Naive thymus-derived CD4-positive, alpha-beta T cell (primary cell): ENCODE measurements at regions not wholly inside any gene's neighbourhood (a gene's known extent, or its start where the extent isn't known, plus 50 kb on each side); places are given as distances from the start of the nearest gene placed in this dataset.

Experiments
- ATAC-seq: fragments of 150-1000 bp; cut with Tn5 transposase; 2 replicates; pipeline ENCODE4 v1.10.0; 2021; ENCODE audit warnings: mild to moderate bottlenecking, moderate library complexity
- CTCF ChIA-PET: fragments of 350-600 bp; sonication (Branson Sonifier 250); formaldehyde crosslinking; loops from one replicate; lab custom pipeline; 2021; ENCODE audit warnings: antibody characterized with exemption; lab: Charles Lee
- POLR2A ChIA-PET: fragments of 350-600 bp; sonication (Branson Sonifier 250); formaldehyde crosslinking; loops from one replicate; lab custom pipeline; 2021; ENCODE audit warnings: antibody characterized with exemption, inconsistent platforms; lab: Charles Lee
- DNase-seq, 9 donors: peaks; one replicate each; pipeline versions ENCODE4 v3.0.0 to v3.0.0-alpha.2; 2020 to 2022; ENCODE audit warnings: mixed read lengths in 1 of 9
- H3K27ac ChIP-seq: one replicate; pipeline ENCODE4 v1.7.0; 2013; ENCODE audit warnings: mild to moderate bottlenecking, low read depth, low read length, moderate library complexity
- H3K27me3 ChIP-seq, 2 donors: one replicate each; pipeline ENCODE4 v1.7.0; 2013; ENCODE audit warnings: low read length in 2 of 2, mild to moderate bottlenecking in 2 of 2, moderate library complexity in 2 of 2; ENCODE audit not compliant: control insufficient read depth in 2 of 2, insufficient read depth in 2 of 2
- H3K36me3 ChIP-seq, 3 experiments: 1 replicate in 2 of 3; 2 replicates in 1 of 3; pipeline ENCODE4 v1.7.0; 2013; ENCODE audit warnings: low read length in 3 of 3, mild to moderate bottlenecking in 3 of 3, moderate library complexity in 1 of 3; ENCODE audit not compliant: insufficient read depth in 3 of 3, control insufficient read depth in 2 of 3
- H3K4me1 ChIP-seq, 2 donors: one replicate each; pipeline ENCODE4 v1.7.0; 2013; ENCODE audit warnings: low read length in 2 of 2, mild to moderate bottlenecking in 2 of 2, moderate library complexity in 1 of 2; ENCODE audit not compliant: control insufficient read depth in 2 of 2, insufficient read depth in 2 of 2
- H3K4me3 ChIP-seq: 2 replicates; pipeline ENCODE4 v1.7.0; 2013; ENCODE audit warnings: mild to moderate bottlenecking, low read length
- H3K9me3 ChIP-seq, 3 experiments: 1 replicate in 2 of 3; 2 replicates in 1 of 3; pipeline ENCODE4 v1.7.0; 2013; ENCODE audit warnings: low read length in 3 of 3; ENCODE audit not compliant: control insufficient read depth in 2 of 3
- H3K27ac Mint-ChIP-seq, 9 donors: one replicate each; pipeline ENCODE4 v1.8.0; 2020 to 2022; ENCODE audit warnings: mixed read lengths in 9 of 9, mild to moderate bottlenecking in 8 of 9, moderate library complexity in 5 of 9, inconsistent platforms in 2 of 9
- H3K27me3 Mint-ChIP-seq, 5 donors: one replicate each; pipeline ENCODE4 v1.8.0; 2021 to 2022; ENCODE audit warnings: mixed read lengths in 5 of 5, mild to moderate bottlenecking in 1 of 5
- H3K36me3 Mint-ChIP-seq, 5 donors: one replicate each; pipeline ENCODE4 v1.8.0; 2020 to 2022; ENCODE audit warnings: mixed read lengths in 5 of 5, mild to moderate bottlenecking in 3 of 5, inconsistent platforms in 1 of 5
- H3K4me1 Mint-ChIP-seq, 7 donors: one replicate each; pipeline ENCODE4 v1.8.0; 2020 to 2022; ENCODE audit warnings: mixed read lengths in 7 of 7, mild to moderate bottlenecking in 3 of 7, inconsistent platforms in 1 of 7
- H3K4me3 Mint-ChIP-seq, 10 donors: one replicate each; pipeline ENCODE4 v1.8.0; 2020 to 2022; ENCODE audit warnings: mild to moderate bottlenecking in 10 of 10, mixed read lengths in 10 of 10, moderate library complexity in 6 of 10, inconsistent platforms in 2 of 10
- H3K9me3 Mint-ChIP-seq, 11 donors: one replicate each; pipeline ENCODE4 v1.8.0; 2020 to 2022; ENCODE audit warnings: mixed read lengths in 11 of 11, mild to moderate bottlenecking in 4 of 11, inconsistent platforms in 1 of 11, moderate library complexity in 1 of 11
- intact Hi-C, 2 donors: fragments of 100-400 bp; cut with micrococcal nuclease; formaldehyde crosslinking; loops; one replicate each; pipeline ENCODE4 v1.15.1; 2023

GRCh38 chrX:121832446-121832845, 785.0 kb downstream of the GLUD2 start:
- Mint-ChIP-seq H3K4me1 (no peaks in the 10 kb centered on the region), H3K27me3 (no peaks in the 10 kb centered on the region), H3K27ac (no peak overlapping the region), H3K9me3 (peaks cover 0 to 3% (median 0%) of the 10 kb centered on the region in 11 donors), H3K4me3 (no peak overlapping the region), H3K36me3 (no peaks in the 10 kb centered on the region)
- intact Hi-C loops: no loop called here
- Histone ChIP-seq H3K4me1 (no peaks in the 10 kb centered on the region), H3K36me3 (no peaks in the 10 kb centered on the region), H3K27ac (no peak overlapping the region), H3K9me3 (no peaks in the 10 kb centered on the region), H3K27me3 (no peaks in the 10 kb centered on the region), H3K4me3 (no peak overlapping the region)
- ATAC-seq (no peak), DNase-seq (no peak)
- POLR2A ChIA-PET: no interaction called here
- CTCF ChIA-PET: no interaction called here

DNA sequence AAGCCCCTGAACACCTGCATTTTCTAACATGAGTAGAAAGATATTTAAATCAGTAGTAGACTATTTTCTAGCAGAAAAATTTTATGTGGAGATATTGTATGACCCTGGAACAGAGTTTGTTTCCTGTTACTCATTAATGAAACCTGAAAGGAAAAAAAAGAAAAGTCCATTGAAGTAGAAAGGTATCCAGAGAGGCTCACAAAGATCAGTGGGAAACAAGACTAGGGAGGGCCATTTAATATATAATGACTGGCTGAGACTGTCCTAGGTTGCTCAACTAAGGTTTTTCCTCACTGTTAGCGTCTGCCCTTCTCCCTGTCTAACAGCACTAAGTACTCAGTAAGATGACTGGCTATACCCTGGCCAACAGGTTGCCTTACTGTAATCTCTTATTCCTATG, 788.6 kb downstream of the GLUD2 start:
- H3K27me3 Mint-ChIP-seq: no peaks in the 10 kb centered on the region
- Histone ChIP-seq H3K27me3 (no peaks in the 10 kb centered on the region), H3K4me3 (no peak overlapping the region), H3K36me3 (no peaks in the 10 kb centered on the region), H3K27ac (no peak overlapping the region), H3K4me1 (no peaks in the 10 kb centered on the region), H3K9me3 (no peaks in the 10 kb centered on the region)
- no peaks in the 10 kb centered on the region for H3K9me3 Mint-ChIP-seq
- no peak for DNase-seq
- intact Hi-C loops: no loop called here
- CTCF ChIA-PET: no interaction called here
- no peaks in the 10 kb centered on the region for H3K4me1 Mint-ChIP-seq
- no peaks in the 10 kb centered on the region for H3K36me3 Mint-ChIP-seq
- no peak for ATAC-seq
- POLR2A ChIA-PET: no interaction called here
- no peak overlapping the region for H3K4me3 Mint-ChIP-seq
- no peak overlapping the region for H3K27ac Mint-ChIP-seq

DNA sequence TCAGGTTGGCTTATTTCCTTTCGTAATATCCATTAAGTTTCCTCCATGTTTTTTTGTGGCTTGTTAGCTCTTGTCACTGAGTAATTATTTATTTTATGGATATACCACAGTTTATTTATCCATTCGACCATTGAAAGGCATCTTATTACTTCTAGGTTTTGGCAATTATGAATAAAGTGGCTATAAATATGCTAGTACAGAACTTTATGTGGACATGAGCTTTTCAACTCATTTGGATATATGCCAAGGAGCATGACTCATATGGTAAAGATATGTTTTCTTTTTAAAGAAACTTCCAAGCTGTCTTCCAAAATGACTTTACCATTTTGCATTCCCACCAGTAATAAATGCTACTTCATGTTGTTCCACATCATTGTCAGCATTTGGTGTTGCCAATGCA, 803.6 kb downstream of the GLUD2 start:
- Mint-ChIP-seq H3K27ac (no peak overlapping the region), H3K36me3 (no peaks in the 10 kb centered on the region)
- POLR2A ChIA-PET: no interaction called here

DNA sequence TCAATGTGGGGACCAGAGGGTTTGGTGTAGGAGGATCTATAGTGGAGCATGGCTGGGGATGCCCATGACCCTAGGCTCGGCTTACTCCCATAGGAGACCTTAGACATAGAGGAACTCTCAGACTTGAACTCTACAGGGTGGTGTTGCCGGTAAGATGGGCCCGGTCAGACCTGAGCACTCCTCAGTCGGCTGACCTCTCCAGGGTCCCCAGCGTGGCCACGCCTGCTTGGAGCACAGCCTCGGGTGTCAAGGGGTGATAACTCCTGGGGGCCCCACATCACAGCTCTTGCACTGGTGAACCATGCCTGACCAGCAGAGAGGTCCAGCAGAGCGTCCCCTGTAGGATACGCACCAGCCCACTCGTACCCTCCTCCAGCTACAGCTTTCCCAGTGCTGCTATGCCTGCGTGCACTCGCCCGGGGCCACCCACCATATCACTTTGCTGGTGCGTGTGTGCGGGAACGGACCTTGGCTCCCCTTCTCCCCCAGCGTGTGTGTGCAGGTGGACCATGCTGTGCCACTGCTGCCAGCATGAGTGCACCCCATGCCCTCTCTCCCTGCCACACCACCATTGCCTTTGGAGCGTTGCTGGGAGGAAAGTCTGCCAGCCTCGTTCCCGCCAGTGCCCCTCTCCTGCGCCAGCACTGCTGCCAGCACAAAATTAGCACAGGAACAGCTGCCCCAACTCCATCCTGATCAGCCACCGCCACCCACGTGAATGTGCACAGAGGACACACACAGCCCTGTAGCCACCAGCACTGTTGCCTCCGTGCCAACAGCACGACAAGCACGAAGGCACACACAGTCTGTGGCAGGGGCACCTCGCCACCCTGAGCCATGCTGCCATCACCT, 806.6 kb downstream of the GLUD2 start:
- H3K27ac ChIP-seq: no peak overlapping the region
- ChIA-PET CTCF (no interaction called here), POLR2A (no interaction called here)
- no peak overlapping the region for H3K4me3 ChIP-seq
- H3K27ac Mint-ChIP-seq: no peak overlapping the region
- ATAC-seq: no peak
- intact Hi-C loops: no loop called here
- H3K27me3 Mint-ChIP-seq: no peaks in the 10 kb centered on the region
- H3K27me3 ChIP-seq: no peaks in the 10 kb centered on the region
- no peaks in the 10 kb centered on the region for H3K4me1 ChIP-seq
- H3K4me3 Mint-ChIP-seq: no peak overlapping the region
- peaks cover 0 to 3% (median 0%) of the 10 kb centered on the region in 11 donors for H3K9me3 Mint-ChIP-seq
- no peaks in the 10 kb centered on the region for H3K36me3 Mint-ChIP-seq
- no peaks in the 10 kb centered on the region for H3K36me3 ChIP-seq
- no peak for DNase-seq
- peaks cover 0 to 1% (median 0%) of the 10 kb centered on the region in 7 donors for H3K4me1 Mint-ChIP-seq
- no peaks in the 10 kb centered on the region for H3K9me3 ChIP-seq

More for the DNA sequence above, 803.6 kb downstream of the GLUD2 start:
- Histone ChIP-seq H3K4me3 (no peak overlapping the region), H3K4me1 (no peaks in the 10 kb centered on the region), H3K9me3 (no peaks in the 10 kb centered on the region), H3K27ac (no peak overlapping the region), H3K27me3 (no peaks in the 10 kb centered on the region), H3K36me3 (no peaks in the 10 kb centered on the region)
- Mint-ChIP-seq H3K9me3 (peaks cover 0 to 5% (median 0%) of the 10 kb centered on the region in 11 donors), H3K4me1 (peaks cover 0 to 1% (median 0%) of the 10 kb centered on the region in 7 donors), H3K27me3 (no peaks in the 10 kb centered on the region), H3K4me3 (no peak overlapping the region)
- CTCF ChIA-PET: no interaction called here
- no peak for DNase-seq
- ATAC-seq: no peak
- intact Hi-C loops: no loop called here

DNA sequence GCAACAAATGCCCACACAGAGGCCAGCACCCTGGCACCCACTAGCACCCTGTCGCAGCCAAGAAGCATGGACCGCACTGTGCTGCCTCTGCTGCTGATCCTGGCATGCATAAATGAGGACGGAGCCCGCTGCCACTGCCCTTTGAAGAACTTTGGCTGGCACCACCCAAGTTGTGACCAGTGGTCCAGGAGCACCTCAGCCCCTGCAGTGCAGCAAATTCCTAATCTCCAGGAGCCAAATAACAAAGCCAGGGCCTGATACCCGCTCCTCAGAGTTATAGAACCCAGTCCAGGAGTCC, 807.2 kb downstream of the GLUD2 start:
- no peak overlapping the region for H3K27ac Mint-ChIP-seq
- ATAC-seq: no peak

GRCh38 chrX:121858867-121859647, 811.6 kb downstream of the GLUD2 start:
- no peaks in the 10 kb centered on the region for H3K9me3 ChIP-seq
- POLR2A ChIA-PET: no interaction called here
- CTCF ChIA-PET: interaction anchor here (0.6 kb wide), 1 partner anchor 1008 kb away, joined by 3 read pairs; no protein-coding TSS in a partner anchor
- no peaks in the 10 kb centered on the region for H3K4me1 Mint-ChIP-seq
- no peak overlapping the region for H3K4me3 Mint-ChIP-seq
- DNase-seq (no peak), ATAC-seq (no peak)
- H3K27me3 Mint-ChIP-seq: no peaks in the 10 kb centered on the region
- H3K36me3 Mint-ChIP-seq: no peaks in the 10 kb centered on the region
- H3K9me3 Mint-ChIP-seq: peaks cover 0 to 2% (median 0%) of the 10 kb centered on the region in 11 donors
- no peaks in the 10 kb centered on the region for H3K4me1 ChIP-seq
- no peak overlapping the region for H3K4me3 ChIP-seq
- intact Hi-C loops: no loop called here
- no peak overlapping the region for H3K27ac Mint-ChIP-seq
- no peaks in the 10 kb centered on the region for H3K36me3 ChIP-seq
- no peaks in the 10 kb centered on the region for H3K27me3 ChIP-seq
- no peak overlapping the region for H3K27ac ChIP-seq

More for the DNA sequence above, 807.2 kb downstream of the GLUD2 start:
- intact Hi-C loops: no loop called here
- H3K9me3 ChIP-seq: no peaks in the 10 kb centered on the region
- no peaks in the 10 kb centered on the region for H3K27me3 Mint-ChIP-seq
- no peak for DNase-seq
- no peaks in the 10 kb centered on the region for H3K36me3 Mint-ChIP-seq
- no peak overlapping the region for H3K27ac ChIP-seq
- ChIA-PET POLR2A (no interaction called here), CTCF (no interaction called here)
- no peaks in the 10 kb centered on the region for H3K36me3 ChIP-seq
- no peak overlapping the region for H3K4me3 Mint-ChIP-seq
- H3K9me3 Mint-ChIP-seq: peaks cover 0 to 3% (median 0%) of the 10 kb centered on the region in 11 donors
- peaks cover 0 to 1% (median 0%) of the 10 kb centered on the region in 7 donors for H3K4me1 Mint-ChIP-seq
- H3K4me1 ChIP-seq: no peaks in the 10 kb centered on the region
- no peak overlapping the region for H3K4me3 ChIP-seq
- H3K27me3 ChIP-seq: no peaks in the 10 kb centered on the region
